Nephron (organoid): ENCODE measurements at regions not wholly inside any gene's neighbourhood (a gene's known extent, or its start where the extent isn't known, plus 50 kb on each side); places are given as distances from the start of the nearest gene placed in this dataset.

Experiments
- H3K27ac Mint-ChIP-seq, 3 experiments: 2 replicates each; pipeline ENCODE4 v1.8.0; 2020; ENCODE audit warnings: mixed read lengths in 3 of 3, mild to moderate bottlenecking in 2 of 3, moderate library complexity in 1 of 3
- H3K27me3 Mint-ChIP-seq: 2 replicates; pipeline ENCODE4 v1.8.0; 2021; ENCODE audit warnings: low read depth, mild to moderate bottlenecking, moderate library complexity, mixed read lengths
- H3K36me3 Mint-ChIP-seq: 2 replicates; pipeline ENCODE4 v1.8.0; 2020; ENCODE audit warnings: low read depth, mixed read lengths
- H3K4me1 Mint-ChIP-seq: 2 replicates; pipeline ENCODE4 v1.8.0; 2020; ENCODE audit warnings: mixed read lengths
- H3K4me3 Mint-ChIP-seq, 3 experiments: 2 replicates each; pipeline ENCODE4 v1.8.0; 2020; ENCODE audit warnings: mild to moderate bottlenecking in 3 of 3, mixed read lengths in 3 of 3, moderate library complexity in 2 of 3
- H3K9me3 Mint-ChIP-seq: 2 replicates; pipeline ENCODE4 v1.8.0; 2020; ENCODE audit warnings: mixed read lengths
- CTCF ChIP-seq, 3 experiments: fragments of 200-600 bp; sonication (generic); IDR thresholded peaks; one replicate each; pipeline ENCODE4 v1.5.0; 2021; ENCODE audit warnings: antibody characterized with exemption in 3 of 3; ENCODE audit not compliant: unreplicated experiment in 3 of 3

GRCh38 chr15:46647046-46647445 lies 1012.2 kb downstream of the SQOR start:
- Mint-ChIP-seq H3K9me3 (no peaks in the 10 kb centered on the region), H3K36me3 (no peaks in the 10 kb centered on the region), H3K4me3 (no peak overlapping the region), H3K4me1 (peaks cover 21% of the 10 kb centered on the region), H3K27me3 (no peaks in the 10 kb centered on the region), H3K27ac (peak overlapping the region in 1 of 3 experiments; percentile 46)
- TF ChIP-seq CTCF (IDR thresholded peaks at IDR 0.05; ENCODE audit: unreplicated experiment in 3 of 3) = no peak

- Mint-ChIP-seq H3K9me3 (no peaks in the 10 kb centered on the region), H3K36me3 (no peaks in the 10 kb centered on the region), H3K4me1 (peaks cover 22% of the 10 kb centered on the region), H3K4me3 (no peak overlapping the region), H3K27me3 (no peaks in the 10 kb centered on the region), H3K27ac (peak overlapping the region in 2 of 3 experiments; percentile 40 to 57)
- TF ChIP-seq CTCF (IDR thresholded peaks at IDR 0.05; ENCODE audit: unreplicated experiment in 3 of 3) = no peak
These were observed 1017.4 kb downstream of the SQOR start for GRCh38 chr15:46652266-46652665.

GRCh38 chr15:46654993-46655392 lies 1020.2 kb downstream of the SQOR start:
- no peaks in the 10 kb centered on the region for H3K9me3 Mint-ChIP-seq
- no peak overlapping the region for H3K4me3 Mint-ChIP-seq
- H3K36me3 Mint-ChIP-seq = no peaks in the 10 kb centered on the region
- H3K27ac Mint-ChIP-seq = no peak overlapping the region
- TF ChIP-seq CTCF (IDR thresholded peaks at IDR 0.05; ENCODE audit: unreplicated experiment in 3 of 3) = no peak
- H3K4me1 Mint-ChIP-seq = peaks cover 14% of the 10 kb centered on the region
- no peaks in the 10 kb centered on the region for H3K27me3 Mint-ChIP-seq

- no peaks in the 10 kb centered on the region for H3K4me1 Mint-ChIP-seq
- H3K36me3 Mint-ChIP-seq = no peaks in the 10 kb centered on the region
- H3K4me3 Mint-ChIP-seq = no peak overlapping the region
- peaks cover 4% of the 10 kb centered on the region for H3K9me3 Mint-ChIP-seq
- no peak overlapping the region for H3K27ac Mint-ChIP-seq
- TF ChIP-seq CTCF (IDR thresholded peaks at IDR 0.05; ENCODE audit: unreplicated experiment in 3 of 3) = no peak
- H3K27me3 Mint-ChIP-seq = no peaks in the 10 kb centered on the region
These were observed 1025.4 kb downstream of the SQOR start for GRCh38 chr15:46660096-46660842.

GRCh38 chr15:46670258-46670657 lies 1035.4 kb downstream of the SQOR start:
- no peak overlapping the region for H3K4me3 Mint-ChIP-seq
- peaks cover 11% of the 10 kb centered on the region for H3K4me1 Mint-ChIP-seq
- H3K27me3 Mint-ChIP-seq = no peaks in the 10 kb centered on the region
- no peak overlapping the region for H3K27ac Mint-ChIP-seq
- no peaks in the 10 kb centered on the region for H3K9me3 Mint-ChIP-seq
- TF ChIP-seq CTCF (IDR thresholded peaks at IDR 0.05; ENCODE audit: unreplicated experiment in 3 of 3) = no peak
- H3K36me3 Mint-ChIP-seq = no peaks in the 10 kb centered on the region

- peaks cover 11% of the 10 kb centered on the region for H3K4me1 Mint-ChIP-seq
- H3K9me3 Mint-ChIP-seq = no peaks in the 10 kb centered on the region
- H3K27ac Mint-ChIP-seq = peak overlapping the region in 2 of 3 experiments; percentile 8 to 15
- no peak overlapping the region for H3K4me3 Mint-ChIP-seq
- H3K36me3 Mint-ChIP-seq = no peaks in the 10 kb centered on the region
- no peak for TF ChIP-seq CTCF (IDR thresholded peaks at IDR 0.05; ENCODE audit: unreplicated experiment in 3 of 3)
- no peaks in the 10 kb centered on the region for H3K27me3 Mint-ChIP-seq
These were observed 1036.5 kb downstream of the SQOR start for GRCh38 chr15:46671336-46671735.
